Adrenal gland (tissue), 5 donors: ENCODE measurements at regions not wholly inside any gene's neighbourhood (a gene's known extent, or its start where the extent isn't known, plus 50 kb on each side); places are given as distances from the start of the nearest gene placed in this dataset.

Experiments
- POLR2A ChIP-seq, 2 donors: fragments of 450-650 bp; IDR thresholded peaks; one replicate each; pipeline ENCODE4 v1.6.1; 2017; ENCODE audit warnings: antibody characterized with exemption in 2 of 2, mild to moderate bottlenecking in 2 of 2, moderate library complexity in 1 of 2
- TF ChIP-seq, protein P1 (sequence below), 6 experiments: fragments of 450-650 bp in 4 of 6; fragments of 200-600 bp in 2 of 6; sonication (generic) in 1 of 6; IDR thresholded peaks; 1 replicate in 5 of 6; 2 replicates in 1 of 6; pipeline versions ENCODE4 v1.5.1 to v1.8.0; 2016 to 2021; ENCODE audit warnings: antibody characterized with exemption in 6 of 6, mild to moderate bottlenecking in 2 of 6, moderate library complexity in 1 of 6
- donor health status: DM: no; HTN: no; CAD: no.

DNA sequence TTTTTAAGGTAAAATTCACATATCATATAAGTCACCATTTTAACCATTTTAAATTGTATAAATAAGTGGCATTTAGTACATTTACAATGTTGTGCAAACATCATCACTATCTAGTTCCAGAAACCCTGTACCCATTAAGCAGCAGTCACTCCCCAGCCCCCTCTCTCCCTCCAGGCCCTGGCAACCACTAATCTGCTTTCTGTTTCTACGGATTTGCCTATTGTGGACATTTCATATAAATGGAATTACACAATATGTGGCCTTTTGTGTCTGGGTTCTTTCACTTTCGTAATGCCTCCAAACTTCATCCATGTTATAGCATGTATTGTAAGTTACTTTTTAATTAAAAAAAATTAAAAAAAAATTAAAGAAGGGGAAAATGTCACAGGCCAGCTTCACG is 58.0 kb upstream of the RAB3GAP2 start:
- TF ChIP-seq, protein P1, sequence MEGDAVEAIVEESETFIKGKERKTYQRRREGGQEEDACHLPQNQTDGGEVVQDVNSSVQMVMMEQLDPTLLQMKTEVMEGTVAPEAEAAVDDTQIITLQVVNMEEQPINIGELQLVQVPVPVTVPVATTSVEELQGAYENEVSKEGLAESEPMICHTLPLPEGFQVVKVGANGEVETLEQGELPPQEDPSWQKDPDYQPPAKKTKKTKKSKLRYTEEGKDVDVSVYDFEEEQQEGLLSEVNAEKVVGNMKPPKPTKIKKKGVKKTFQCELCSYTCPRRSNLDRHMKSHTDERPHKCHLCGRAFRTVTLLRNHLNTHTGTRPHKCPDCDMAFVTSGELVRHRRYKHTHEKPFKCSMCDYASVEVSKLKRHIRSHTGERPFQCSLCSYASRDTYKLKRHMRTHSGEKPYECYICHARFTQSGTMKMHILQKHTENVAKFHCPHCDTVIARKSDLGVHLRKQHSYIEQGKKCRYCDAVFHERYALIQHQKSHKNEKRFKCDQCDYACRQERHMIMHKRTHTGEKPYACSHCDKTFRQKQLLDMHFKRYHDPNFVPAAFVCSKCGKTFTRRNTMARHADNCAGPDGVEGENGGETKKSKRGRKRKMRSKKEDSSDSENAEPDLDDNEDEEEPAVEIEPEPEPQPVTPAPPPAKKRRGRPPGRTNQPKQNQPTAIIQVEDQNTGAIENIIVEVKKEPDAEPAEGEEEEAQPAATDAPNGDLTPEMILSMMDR (IDR thresholded peaks at IDR 0.05): no peak
- TF ChIP-seq POLR2A (IDR thresholded peaks at IDR 0.05): no peak
